HEK293 (cell line): ENCODE measurements at regions not wholly inside any gene's neighbourhood (a gene's known extent, or its start where the extent isn't known, plus 50 kb on each side); places are given as distances from the start of the nearest gene placed in this dataset.

Experiments
- CTCF ChIA-PET: fragments of 350-600 bp; formaldehyde crosslinking; extraction: SDS; loops from one replicate; lab custom pipeline; 2021; ENCODE audit warnings: antibody characterized with exemption; lab: Yijun Ruan, JAX
- POLR2A ChIA-PET: fragments of 300-600 bp; formaldehyde crosslinking; extraction: SDS; loops from one replicate; lab custom pipeline; 2020; ENCODE audit warnings: antibody characterized with exemption, inconsistent platforms; lab: Yijun Ruan, JAX
- H3K27ac ChIP-seq: fragments of 200-500 bp; sonication (Bioruptor generic); 2 replicates; pipeline ENCODE4 v1.5.1; 2014; ENCODE audit warnings: low read depth, low read length, control low read depth, inconsistent platforms; ENCODE audit errors: extremely low read depth
- H3K36me3 ChIP-seq, 2 experiments: fragments of 200-500 bp in 1 of 2; sonication (Bioruptor generic) in 1 of 2; 1 replicate in 1 of 2; 2 replicates in 1 of 2; pipeline ENCODE4 v1.5.1; 2014 to 2017; ENCODE audit warnings: inconsistent platforms in 2 of 2, low read length in 2 of 2; ENCODE audit not compliant: control insufficient read depth in 2 of 2, insufficient read depth in 1 of 2
- H3K4me1 ChIP-seq: fragments of 200-500 bp; sonication (Bioruptor generic); 2 replicates; pipeline ENCODE4 v1.5.1; 2014; ENCODE audit warnings: mild to moderate bottlenecking, low read length, inconsistent platforms; ENCODE audit not compliant: control insufficient read depth, insufficient read depth
- H3K4me3 ChIP-seq: 2 replicates; pipeline ENCODE4 v1.5.1; 2011; ENCODE audit warnings: low read depth, mild to moderate bottlenecking, control low read depth, low read length, moderate library complexity
- H3K9me3 ChIP-seq: fragments of 200-500 bp; sonication (Bioruptor generic); 2 replicates; pipeline ENCODE4 v1.5.1; 2014; ENCODE audit warnings: low read depth, low read length, inconsistent platforms; ENCODE audit not compliant: control insufficient read depth, insufficient read depth
- HOXC10 ChIP-seq: sonication (generic); formaldehyde crosslinking; IDR thresholded peaks from 2 replicates; pipeline ENCODE4 v1.8.1; 2023; ENCODE audit warnings: mild to moderate bottlenecking, missing genetic modification reagents
- TCF7L2 ChIP-seq: IDR thresholded peaks from 2 replicates; pipeline ENCODE4 v1.6.1; 2011; ENCODE audit warnings: low read depth, mild to moderate bottlenecking, inconsistent platforms, low read length, moderate library complexity, borderline replicate concordance
- ZNF112 ChIP-seq: fragments of 450-650 bp; formaldehyde crosslinking; IDR thresholded peaks from 2 replicates; pipeline ENCODE4 v1.5.0; 2017; ENCODE audit warnings: missing biosample characterization, missing genetic modification characterization
- ZNF121 ChIP-seq: fragments of 450-650 bp; formaldehyde crosslinking; IDR thresholded peaks from 2 replicates; pipeline ENCODE4 v1.5.1; 2016; ENCODE audit warnings: missing biosample characterization, missing genetic modification characterization
- ZNF202 ChIP-seq: fragments of 450-650 bp; formaldehyde crosslinking; IDR thresholded peaks from 2 replicates; pipeline ENCODE4 v1.5.1; 2016; ENCODE audit warnings: missing biosample characterization, missing genetic modification characterization, borderline replicate concordance
- ZNF280D ChIP-seq: fragments of 450-650 bp; formaldehyde crosslinking; IDR thresholded peaks from 2 replicates; pipeline ENCODE4 v1.5.1; 2016; ENCODE audit warnings: missing biosample characterization, missing genetic modification characterization
- ZNF473 ChIP-seq: fragments of 450-650 bp; formaldehyde crosslinking; IDR thresholded peaks from 2 replicates; pipeline ENCODE4 v1.5.1; 2017; ENCODE audit warnings: missing biosample characterization, missing genetic modification characterization
- ZNF529 ChIP-seq: fragments of 450-650 bp; formaldehyde crosslinking; IDR thresholded peaks from 2 replicates; pipeline ENCODE4 v1.5.1; 2017; ENCODE audit warnings: missing genetic modification characterization, missing biosample characterization; ENCODE audit not compliant: insufficient replicate concordance
- ZNF623 ChIP-seq: fragments of 450-650 bp; formaldehyde crosslinking; IDR thresholded peaks from 2 replicates; pipeline ENCODE4 v1.5.1; 2016; ENCODE audit warnings: missing biosample characterization, missing genetic modification characterization
- ZNF629 ChIP-seq: fragments of 450-650 bp; formaldehyde crosslinking; IDR thresholded peaks from 2 replicates; pipeline ENCODE4 v1.5.1; 2017; ENCODE audit warnings: missing biosample characterization, missing genetic modification characterization
- ZNF791 ChIP-seq: fragments of 450-650 bp; formaldehyde crosslinking; IDR thresholded peaks from 2 replicates; pipeline ENCODE4 v1.5.1; 2016; ENCODE audit warnings: missing biosample characterization, missing genetic modification characterization
- TF ChIP-seq, protein P1 (sequence below): fragments of 450-650 bp; formaldehyde crosslinking; IDR thresholded peaks from 2 replicates; pipeline ENCODE4 v1.5.1; 2016; ENCODE audit warnings: missing biosample characterization, missing genetic modification characterization
- TF ChIP-seq, protein P2 (sequence below): fragments of 450-650 bp; formaldehyde crosslinking; IDR thresholded peaks from 2 replicates; pipeline ENCODE4 v1.5.1; 2016; ENCODE audit warnings: missing biosample characterization, missing genetic modification characterization
- TF ChIP-seq, protein P3 (sequence below): fragments of 450-650 bp; formaldehyde crosslinking; IDR thresholded peaks from 2 replicates; pipeline ENCODE4 v1.5.1; 2016; ENCODE audit warnings: missing biosample characterization, missing genetic modification characterization
- TF ChIP-seq, protein P4 (sequence below): fragments of 450-650 bp; formaldehyde crosslinking; IDR thresholded peaks from 2 replicates; pipeline ENCODE4 v1.5.1; 2016; ENCODE audit warnings: missing biosample characterization, missing genetic modification characterization
- TF ChIP-seq, protein P5 (sequence below): fragments of 450-650 bp; formaldehyde crosslinking; IDR thresholded peaks from 2 replicates; pipeline ENCODE4 v1.5.1; 2016; ENCODE audit warnings: missing biosample characterization, missing genetic modification characterization, low read depth

DNA sequence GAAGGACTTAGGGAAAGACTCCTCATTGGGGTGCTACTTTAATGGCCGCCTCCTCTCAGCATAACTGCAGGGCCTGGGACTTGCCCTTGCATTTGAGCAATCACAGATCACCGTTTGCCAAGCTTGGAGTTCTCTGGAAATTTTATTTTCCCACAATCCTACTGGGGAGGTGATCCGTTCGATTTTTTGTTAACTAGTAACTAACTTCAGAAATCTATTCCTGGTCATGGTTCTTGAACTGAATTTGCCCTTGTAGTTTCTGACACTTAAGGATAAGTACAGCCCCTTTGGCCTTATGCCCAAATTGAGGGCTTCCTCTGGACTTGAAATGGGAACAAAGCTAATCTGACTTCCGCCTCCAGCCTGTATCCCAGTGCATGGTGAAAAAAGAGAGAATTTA lies 60.5 kb upstream of the ST3GAL5 start:
- no peak overlapping the region for H3K27ac ChIP-seq
- POLR2A ChIA-PET, result interaction anchor here (0.6 kb wide), 1 partner anchor 23 kb away, joined by 7 read pairs; no protein-coding TSS in a partner anchor
- CTCF ChIA-PET, result interaction anchor here (0.6 to 2.5 kb wide), 3 partner anchors 11 to 135 kb away, joined by 4 to 8 read pairs (median 6); partner anchors contain the start of gene ST3GAL5

More for the DNA sequence above, 60.5 kb upstream of the ST3GAL5 start:
- Histone ChIP-seq H3K4me3 (no peak overlapping the region), H3K4me1 (no peaks in the 10 kb centered on the region), H3K36me3 (no peaks in the 10 kb centered on the region), H3K9me3 (no peaks in the 10 kb centered on the region)
- TF ChIP-seq, protein P1, sequence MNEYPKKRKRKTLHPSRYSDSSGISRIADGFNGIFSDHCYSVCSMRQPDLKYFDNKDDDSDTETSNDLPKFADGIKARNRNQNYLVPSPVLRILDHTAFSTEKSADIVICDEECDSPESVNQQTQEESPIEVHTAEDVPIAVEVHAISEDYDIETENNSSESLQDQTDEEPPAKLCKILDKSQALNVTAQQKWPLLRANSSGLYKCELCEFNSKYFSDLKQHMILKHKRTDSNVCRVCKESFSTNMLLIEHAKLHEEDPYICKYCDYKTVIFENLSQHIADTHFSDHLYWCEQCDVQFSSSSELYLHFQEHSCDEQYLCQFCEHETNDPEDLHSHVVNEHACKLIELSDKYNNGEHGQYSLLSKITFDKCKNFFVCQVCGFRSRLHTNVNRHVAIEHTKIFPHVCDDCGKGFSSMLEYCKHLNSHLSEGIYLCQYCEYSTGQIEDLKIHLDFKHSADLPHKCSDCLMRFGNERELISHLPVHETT (tag by site-specific recombination), result no peak
- TF ChIP-seq ZNF280D (no peak), ZNF629 (no peak), ZNF473 (tag by site-specific recombination) (no peak), ZNF791 (tag by site-specific recombination) (no peak), TCF7L2 (no peak), ZNF121 (no peak), ZNF112 (tag by site-specific recombination) (no peak), ZNF529 (tag by site-specific recombination) (no peak), ZNF623 (no peak), HOXC10 (CRISPR knock-in tag) (no peak), ZNF202 (no peak)
- TF ChIP-seq, protein P2, sequence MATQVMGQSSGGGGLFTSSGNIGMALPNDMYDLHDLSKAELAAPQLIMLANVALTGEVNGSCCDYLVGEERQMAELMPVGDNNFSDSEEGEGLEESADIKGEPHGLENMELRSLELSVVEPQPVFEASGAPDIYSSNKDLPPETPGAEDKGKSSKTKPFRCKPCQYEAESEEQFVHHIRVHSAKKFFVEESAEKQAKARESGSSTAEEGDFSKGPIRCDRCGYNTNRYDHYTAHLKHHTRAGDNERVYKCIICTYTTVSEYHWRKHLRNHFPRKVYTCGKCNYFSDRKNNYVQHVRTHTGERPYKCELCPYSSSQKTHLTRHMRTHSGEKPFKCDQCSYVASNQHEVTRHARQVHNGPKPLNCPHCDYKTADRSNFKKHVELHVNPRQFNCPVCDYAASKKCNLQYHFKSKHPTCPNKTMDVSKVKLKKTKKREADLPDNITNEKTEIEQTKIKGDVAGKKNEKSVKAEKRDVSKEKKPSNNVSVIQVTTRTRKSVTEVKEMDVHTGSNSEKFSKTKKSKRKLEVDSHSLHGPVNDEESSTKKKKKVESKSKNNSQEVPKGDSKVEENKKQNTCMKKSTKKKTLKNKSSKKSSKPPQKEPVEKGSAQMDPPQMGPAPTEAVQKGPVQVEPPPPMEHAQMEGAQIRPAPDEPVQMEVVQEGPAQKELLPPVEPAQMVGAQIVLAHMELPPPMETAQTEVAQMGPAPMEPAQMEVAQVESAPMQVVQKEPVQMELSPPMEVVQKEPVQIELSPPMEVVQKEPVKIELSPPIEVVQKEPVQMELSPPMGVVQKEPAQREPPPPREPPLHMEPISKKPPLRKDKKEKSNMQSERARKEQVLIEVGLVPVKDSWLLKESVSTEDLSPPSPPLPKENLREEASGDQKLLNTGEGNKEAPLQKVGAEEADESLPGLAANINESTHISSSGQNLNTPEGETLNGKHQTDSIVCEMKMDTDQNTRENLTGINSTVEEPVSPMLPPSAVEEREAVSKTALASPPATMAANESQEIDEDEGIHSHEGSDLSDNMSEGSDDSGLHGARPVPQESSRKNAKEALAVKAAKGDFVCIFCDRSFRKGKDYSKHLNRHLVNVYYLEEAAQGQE (tag by site-specific recombination), result no peak
- TF ChIP-seq, protein P3, sequence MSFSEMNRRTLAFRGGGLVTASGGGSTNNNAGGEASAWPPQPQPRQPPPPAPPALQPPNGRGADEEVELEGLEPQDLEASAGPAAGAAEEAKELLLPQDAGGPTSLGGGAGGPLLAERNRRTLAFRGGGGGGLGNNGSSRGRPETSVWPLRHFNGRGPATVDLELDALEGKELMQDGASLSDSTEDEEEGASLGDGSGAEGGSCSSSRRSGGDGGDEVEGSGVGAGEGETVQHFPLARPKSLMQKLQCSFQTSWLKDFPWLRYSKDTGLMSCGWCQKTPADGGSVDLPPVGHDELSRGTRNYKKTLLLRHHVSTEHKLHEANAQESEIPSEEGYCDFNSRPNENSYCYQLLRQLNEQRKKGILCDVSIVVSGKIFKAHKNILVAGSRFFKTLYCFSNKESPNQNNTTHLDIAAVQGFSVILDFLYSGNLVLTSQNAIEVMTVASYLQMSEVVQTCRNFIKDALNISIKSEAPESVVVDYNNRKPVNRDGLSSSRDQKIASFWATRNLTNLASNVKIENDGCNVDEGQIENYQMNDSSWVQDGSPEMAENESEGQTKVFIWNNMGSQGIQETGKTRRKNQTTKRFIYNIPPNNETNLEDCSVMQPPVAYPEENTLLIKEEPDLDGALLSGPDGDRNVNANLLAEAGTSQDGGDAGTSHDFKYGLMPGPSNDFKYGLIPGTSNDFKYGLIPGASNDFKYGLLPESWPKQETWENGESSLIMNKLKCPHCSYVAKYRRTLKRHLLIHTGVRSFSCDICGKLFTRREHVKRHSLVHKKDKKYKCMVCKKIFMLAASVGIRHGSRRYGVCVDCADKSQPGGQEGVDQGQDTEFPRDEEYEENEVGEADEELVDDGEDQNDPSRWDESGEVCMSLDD (tag by site-specific recombination), result no peak
- TF ChIP-seq, protein P4, sequence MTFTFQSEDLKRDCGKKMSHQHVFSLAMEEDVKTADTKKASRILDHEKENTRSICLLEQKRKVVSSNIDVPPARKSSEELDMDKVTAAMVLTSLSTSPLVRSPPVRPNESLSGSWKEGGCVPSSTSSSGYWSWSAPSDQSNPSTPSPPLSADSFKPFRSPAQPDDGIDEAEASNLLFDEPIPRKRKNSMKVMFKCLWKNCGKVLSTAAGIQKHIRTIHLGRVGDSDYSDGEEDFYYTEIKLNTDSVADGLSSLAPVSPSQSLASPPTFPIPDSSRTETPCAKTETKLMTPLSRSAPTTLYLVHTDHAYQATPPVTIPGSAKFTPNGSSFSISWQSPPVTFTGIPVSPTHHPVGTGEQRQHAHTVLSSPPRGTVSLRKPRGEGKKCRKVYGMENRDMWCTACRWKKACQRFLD (tag by site-specific recombination), result no peak
- TF ChIP-seq, protein P5, sequence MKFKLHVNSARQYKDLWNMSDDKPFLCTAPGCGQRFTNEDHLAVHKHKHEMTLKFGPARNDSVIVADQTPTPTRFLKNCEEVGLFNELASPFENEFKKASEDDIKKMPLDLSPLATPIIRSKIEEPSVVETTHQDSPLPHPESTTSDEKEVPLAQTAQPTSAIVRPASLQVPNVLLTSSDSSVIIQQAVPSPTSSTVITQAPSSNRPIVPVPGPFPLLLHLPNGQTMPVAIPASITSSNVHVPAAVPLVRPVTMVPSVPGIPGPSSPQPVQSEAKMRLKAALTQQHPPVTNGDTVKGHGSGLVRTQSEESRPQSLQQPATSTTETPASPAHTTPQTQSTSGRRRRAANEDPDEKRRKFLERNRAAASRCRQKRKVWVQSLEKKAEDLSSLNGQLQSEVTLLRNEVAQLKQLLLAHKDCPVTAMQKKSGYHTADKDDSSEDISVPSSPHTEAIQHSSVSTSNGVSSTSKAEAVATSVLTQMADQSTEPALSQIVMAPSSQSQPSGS, result no peak
